OCI-LY7 (cell line): ENCODE measurements at regions not wholly inside any gene's neighbourhood (a gene's known extent, or its start where the extent isn't known, plus 50 kb on each side); places are given as distances from the start of the nearest gene placed in this dataset.

Experiments used
- BruUV-seq: library from RNA; stranded (reverse); fragments of 400-500 nt; replicated peaks from 2 replicates; lab custom pipeline; 2021; lab: Mats Ljungman, UMichigan
- CTCF ChIA-PET: fragments of 300-600 bp; sonication (Branson Sonifier 250); formaldehyde crosslinking; loops from one replicate; lab custom pipeline; 2022; ENCODE audit warnings: antibody characterized with exemption; ENCODE audit not compliant: unreplicated experiment; lab: Charles Lee
- POLR2A ChIA-PET: fragments of 300-600 bp; sonication (Branson Sonifier 250); formaldehyde crosslinking; loops from one replicate; lab custom pipeline; 2022; ENCODE audit warnings: antibody characterized with exemption; lab: Charles Lee
- DNase-seq: peaks from one replicate; pipeline ENCODE4 v3.0.0-alpha.2; 2015; ENCODE audit warnings: low spot score
- H2AFZ ChIP-seq: fragments of 200-600 bp; sonication (generic), shearing (Covaris generic); 2 replicates; pipeline ENCODE4 v1.6.1; 2014; ENCODE audit warnings: mild to moderate bottlenecking, antibody characterized with exemption, low read length, moderate library complexity
- H3K27ac ChIP-seq: fragments of 200-600 bp; sonication (generic); 2 replicates; pipeline ENCODE4 v1.5.1; 2014; ENCODE audit warnings: mixed run types, low read depth, mild to moderate bottlenecking, moderate library complexity, low read length, inconsistent platforms; ENCODE audit not compliant: poor library complexity, severe bottlenecking
- H3K36me3 ChIP-seq: fragments of 200-600 bp; sonication (generic); 2 replicates; pipeline ENCODE4 v1.6.1; 2014; ENCODE audit warnings: mild to moderate bottlenecking, antibody characterized with exemption, low read length, moderate library complexity, mixed read lengths; ENCODE audit not compliant: insufficient read depth
- H3K4me1 ChIP-seq: fragments of 200-600 bp; sonication (generic); 2 replicates; pipeline ENCODE4 v1.5.1; 2014; ENCODE audit warnings: mild to moderate bottlenecking, low read length; ENCODE audit not compliant: insufficient read depth, poor library complexity, severe bottlenecking
- H3K4me2 ChIP-seq: fragments of 200-600 bp; sonication (generic); 2 replicates; pipeline ENCODE4 v1.6.1; 2014; ENCODE audit warnings: mild to moderate bottlenecking, low read length
- H3K4me3 ChIP-seq: fragments of 200-600 bp; sonication (generic); 2 replicates; pipeline ENCODE4 v1.5.1; 2014; ENCODE audit warnings: mild to moderate bottlenecking, low read depth, low read length; ENCODE audit not compliant: poor library complexity, severe bottlenecking
- H3K79me2 ChIP-seq: fragments of 200-600 bp; sonication (generic); 2 replicates; pipeline ENCODE4 v1.6.1; 2016; ENCODE audit warnings: low read depth, mild to moderate bottlenecking, low read length, moderate library complexity, mixed read lengths; ENCODE audit not compliant: insufficient read depth
- H3K9me2 ChIP-seq: fragments of 200-600 bp; sonication (generic); 2 replicates; pipeline ENCODE4 v1.6.1; 2016; ENCODE audit warnings: mild to moderate bottlenecking, low read length, mixed read lengths; ENCODE audit not compliant: insufficient read depth
- H3K9me3 ChIP-seq: fragments of 200-600 bp; sonication (generic); 2 replicates; pipeline ENCODE4 v1.6.1; 2014; ENCODE audit warnings: mild to moderate bottlenecking, mixed run types, low read length, mixed read lengths
- H4K20me1 ChIP-seq: fragments of 200-600 bp; sonication (generic); 2 replicates; pipeline ENCODE4 v1.6.1; 2014; ENCODE audit warnings: mild to moderate bottlenecking, antibody characterized with exemption, low read length, moderate library complexity, mixed read lengths; ENCODE audit not compliant: insufficient read depth
- CTCF ChIP-seq: fragments of 200-600 bp; sonication (generic); conservative IDR thresholded peaks from 2 replicates; pipeline ENCODE4 v1.5.1; 2014; ENCODE audit warnings: mild to moderate bottlenecking, antibody characterized with exemption, low read length, moderate library complexity, mixed read lengths
- EZH2phosphoT487 ChIP-seq: fragments of 200-600 bp; sonication (generic); IDR thresholded peaks from 2 replicates; pipeline ENCODE4 v1.6.1; 2018; ENCODE audit warnings: low read depth, borderline replicate concordance, mild to moderate bottlenecking, mixed run types, antibody characterized with exemption, low read length, moderate library complexity, mixed read lengths
- intact Hi-C: fragments of 100-400 bp; cut with micrococcal nuclease; formaldehyde crosslinking; loops from one replicate; pipeline ENCODE4 v1.10.0; 2022; ENCODE audit not compliant: unreplicated experiment

DNA sequence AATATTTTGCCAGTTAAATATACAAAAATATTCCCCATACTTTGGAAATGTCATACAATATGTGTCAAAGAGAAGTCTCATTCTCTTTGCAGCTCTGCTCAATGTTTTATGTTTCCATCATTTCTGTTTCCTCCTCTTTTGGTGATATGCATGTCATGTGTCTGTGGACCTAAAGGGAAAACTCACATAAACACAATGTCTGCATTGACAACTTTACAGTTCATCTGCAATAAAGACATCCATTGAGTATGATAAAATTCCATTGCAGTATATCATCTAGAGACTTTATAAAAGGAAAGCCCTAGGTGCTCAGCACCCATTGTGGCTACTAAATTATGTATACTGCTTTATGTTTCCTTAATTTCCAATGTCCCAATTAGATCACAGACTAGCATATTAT, 461.3 kb upstream of the FAT3 start:
- no peaks in the 10 kb centered on the region for H3K79me2 ChIP-seq
- no TSS peak for BruUV-seq
- no peaks in the 10 kb centered on the region for H3K36me3 ChIP-seq
- H3K4me1 ChIP-seq = no peaks in the 10 kb centered on the region
- intact Hi-C loops = no loop called here
- H2AFZ ChIP-seq = no peak overlapping the region
- H4K20me1 ChIP-seq = no peaks in the 10 kb centered on the region
- no peak overlapping the region for H3K27ac ChIP-seq
- H3K9me2 ChIP-seq = no peaks in the 10 kb centered on the region
- POLR2A ChIA-PET = no interaction called here
- H3K4me2 ChIP-seq = no peak overlapping the region
- no peak for DNase-seq
- TF ChIP-seq CTCF (no peak), EZH2phosphoT487 (no peak)
- H3K4me3 ChIP-seq = no peak overlapping the region
- CTCF ChIA-PET = no interaction called here
- H3K9me3 ChIP-seq = no peaks in the 10 kb centered on the region

DNA sequence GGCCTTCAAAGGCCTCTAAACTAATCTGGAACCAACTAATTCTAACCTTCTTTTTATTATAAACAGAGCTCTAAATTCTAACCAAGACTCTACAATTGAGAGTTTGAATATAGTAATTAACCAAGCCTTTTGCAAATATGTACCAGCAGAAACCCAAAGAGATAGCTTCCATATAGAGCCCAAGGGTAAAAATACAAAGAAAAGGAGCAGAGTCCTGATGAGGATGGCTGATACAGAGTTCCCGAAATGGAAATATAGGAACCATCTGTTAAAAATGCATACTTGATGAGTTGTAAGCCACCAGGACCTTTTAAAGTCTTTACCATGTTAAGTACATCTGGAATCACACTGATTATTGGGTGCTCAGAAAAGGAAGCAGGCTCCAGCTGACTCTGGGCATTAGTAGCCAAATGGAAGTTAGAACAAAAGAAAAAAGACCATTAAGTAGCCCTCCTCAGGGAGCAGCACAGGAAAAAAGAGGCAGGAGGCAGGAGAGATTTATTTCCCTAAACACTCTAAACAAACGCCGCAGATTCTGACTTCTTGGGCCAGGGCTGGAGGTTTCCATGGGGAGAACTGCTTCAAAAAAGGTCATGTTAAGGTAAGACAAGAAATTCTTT, 463.1 kb upstream of the FAT3 start:
- no peak overlapping the region for H3K4me3 ChIP-seq
- no peak overlapping the region for H3K27ac ChIP-seq
- BruUV-seq = no TSS peak
- DNase-seq = no peak
- H3K79me2 ChIP-seq = no peaks in the 10 kb centered on the region
- no peak overlapping the region for H2AFZ ChIP-seq
- no peaks in the 10 kb centered on the region for H4K20me1 ChIP-seq
- ChIA-PET CTCF (no interaction called here), POLR2A (interaction anchor here (0.7 to 0.8 kb wide), 2 partner anchors 22 to 946 kb away, joined by 3 to 4 read pairs; no protein-coding TSS in a partner anchor)
- H3K4me2 ChIP-seq = no peak overlapping the region
- TF ChIP-seq EZH2phosphoT487 (no peak), CTCF (no peak)
- H3K9me2 ChIP-seq = no peaks in the 10 kb centered on the region
- H3K36me3 ChIP-seq = no peaks in the 10 kb centered on the region
- H3K4me1 ChIP-seq = no peaks in the 10 kb centered on the region
- H3K9me3 ChIP-seq = no peaks in the 10 kb centered on the region
- intact Hi-C loops = no loop called here

DNA sequence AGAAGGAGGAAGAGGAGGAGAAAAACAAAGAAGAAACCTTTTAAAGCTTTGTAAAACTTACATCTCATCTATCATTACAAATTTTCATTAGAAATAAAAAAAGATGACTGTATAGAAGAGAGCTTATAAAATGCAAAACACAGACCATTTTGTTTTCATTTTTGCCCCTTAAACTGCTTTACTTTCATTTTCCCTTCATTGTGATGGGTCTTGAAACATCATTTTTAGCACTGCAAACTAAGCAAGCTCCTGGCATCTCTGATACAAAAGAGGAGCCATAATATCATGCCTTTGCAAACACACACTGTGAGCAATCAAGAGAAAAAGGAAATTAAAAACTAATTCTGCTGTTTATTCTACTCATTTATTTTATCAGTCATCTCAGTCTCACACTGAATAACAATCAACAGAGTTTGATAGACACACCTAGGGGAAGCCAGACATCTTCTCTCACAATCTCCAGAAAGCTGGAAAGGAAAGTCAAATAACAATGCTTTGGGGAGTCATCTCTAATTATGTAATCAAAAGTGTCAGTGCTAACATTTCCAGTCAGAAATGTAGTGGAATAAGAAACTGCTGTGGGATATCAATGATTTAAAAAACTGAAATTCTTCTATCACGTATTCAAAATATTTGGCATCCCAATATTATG, 467.7 kb upstream of the FAT3 start:
- no peak for TF ChIP-seq CTCF
- TF ChIP-seq EZH2phosphoT487 = no peak
- CTCF ChIA-PET = no interaction called here

More for the DNA sequence above, 467.7 kb upstream of the FAT3 start:
- Histone ChIP-seq H3K27ac (no peak overlapping the region), H3K4me2 (no peak overlapping the region), H3K79me2 (no peaks in the 10 kb centered on the region), H2AFZ (no peak overlapping the region), H3K4me1 (no peaks in the 10 kb centered on the region), H3K36me3 (no peaks in the 10 kb centered on the region), H4K20me1 (no peaks in the 10 kb centered on the region), H3K9me3 (no peaks in the 10 kb centered on the region), H3K4me3 (no peak overlapping the region), H3K9me2 (no peaks in the 10 kb centered on the region)
- no peak for DNase-seq
- intact Hi-C loops = no loop called here
- no TSS peak for BruUV-seq
- POLR2A ChIA-PET = interaction anchor here (0.6 kb wide), 1 partner anchor 20 kb away, joined by 3 read pairs; no protein-coding TSS in a partner anchor
